HG03378 (cell line): ENCODE measurements at regions not wholly inside any gene's neighbourhood (a gene's known extent, or its start where the extent isn't known, plus 50 kb on each side); places are given as distances from the start of the nearest gene placed in this dataset.

Experiments
- ATAC-seq: cut with Tn5 transposase; IDR thresholded peaks from one replicate; pipeline ENCODE4 v1.9.1; 2021; ENCODE audit warnings: mild to moderate bottlenecking, moderate library complexity; ENCODE audit not compliant: unreplicated experiment

GRCh38 chr10:31081937-31082840 lies 50.5 kb upstream of the ZNF438 start:
- ATAC-seq, result no peak

- no peak for ATAC-seq
These were observed 52.1 kb upstream of the ZNF438 start for GRCh38 chr10:31083765-31084184.

- no peak for ATAC-seq
These were observed 55.3 kb upstream of the ZNF438 start for GRCh38 chr10:31087011-31087410.

- ATAC-seq, result no peak
These were observed 56.2 kb upstream of the ZNF438 start for GRCh38 chr10:31087851-31088250.

GRCh38 chr10:31090894-31091607 lies 59.4 kb upstream of the ZNF438 start:
- peak; percentile 88 for ATAC-seq

- no peak for ATAC-seq
These were observed 64.3 kb upstream of the ZNF438 start for GRCh38 chr10:31095677-31096560.

- no peak for ATAC-seq
These were observed 66.4 kb upstream of the ZNF438 start for GRCh38 chr10:31098046-31098445.

GRCh38 chr10:31099094-31099493 lies 67.4 kb upstream of the ZNF438 start:
- no peak for ATAC-seq

GRCh38 chr10:31099664-31100063 lies 68.0 kb upstream of the ZNF438 start:
- no peak for ATAC-seq

GRCh38 chr10:31100115-31100601 lies 68.5 kb upstream of the ZNF438 start:
- ATAC-seq, result no peak

- no peak for ATAC-seq
These were observed 69.0 kb upstream of the ZNF438 start for GRCh38 chr10:31100662-31101061.

- ATAC-seq, result peak; percentile 76
These were observed 69.5 kb upstream of the ZNF438 start for GRCh38 chr10:31101123-31101522.

- no peak for ATAC-seq
These were observed 70.8 kb upstream of the ZNF438 start for GRCh38 chr10:31102421-31102820.

GRCh38 chr10:31103112-31103511 lies 71.4 kb upstream of the ZNF438 start:
- ATAC-seq, result no peak

- ATAC-seq, result no peak
These were observed 81.3 kb upstream of the ZNF438 start for GRCh38 chr10:31112961-31113360.

- ATAC-seq, result no peak
These were observed 84.6 kb upstream of the ZNF438 start for GRCh38 chr10:31116226-31116625.

- ATAC-seq, result no peak
These were observed 86.9 kb upstream of the ZNF438 start for GRCh38 chr10:31118556-31118955.

GRCh38 chr10:31120392-31120791 lies 88.7 kb upstream of the ZNF438 start:
- no peak for ATAC-seq

- ATAC-seq, result no peak
These were observed 89.5 kb upstream of the ZNF438 start for GRCh38 chr10:31120961-31121685.
